ENCODE measurements at regions not wholly inside any gene's neighbourhood (a gene's known extent, or its start where the extent isn't known, plus 50 kb on each side); places are given as distances from the start of the nearest gene placed in this dataset.

DNA sequence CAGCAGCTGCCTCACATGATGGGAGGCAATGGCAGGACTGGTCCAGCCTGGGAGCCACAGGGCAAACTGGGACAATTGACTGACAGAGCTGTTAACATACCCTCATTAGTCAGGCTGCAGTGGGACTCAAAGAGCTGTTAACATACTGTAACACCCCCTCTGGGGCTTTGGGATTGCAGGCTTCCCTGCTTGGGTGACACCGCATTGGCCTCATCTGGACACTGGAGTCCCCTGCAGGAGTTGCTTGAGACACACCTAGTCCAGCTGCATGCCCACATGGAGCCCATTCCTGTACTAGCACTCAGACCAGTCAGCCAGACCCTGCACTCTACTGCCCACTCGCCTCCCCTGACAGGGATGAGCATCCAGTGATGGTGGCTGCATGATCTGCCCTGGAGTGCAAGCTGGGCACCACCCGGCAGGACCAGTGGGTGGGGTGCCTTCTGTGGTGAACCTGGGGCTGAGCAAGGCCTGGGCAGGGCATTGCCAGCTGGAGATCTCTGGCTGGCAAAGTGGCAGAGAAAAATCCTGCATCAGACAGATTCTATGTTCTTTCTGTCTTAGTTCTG, 138.8 kb downstream of the DTHD1 start:
- TF ChIP-seq, protein P1, sequence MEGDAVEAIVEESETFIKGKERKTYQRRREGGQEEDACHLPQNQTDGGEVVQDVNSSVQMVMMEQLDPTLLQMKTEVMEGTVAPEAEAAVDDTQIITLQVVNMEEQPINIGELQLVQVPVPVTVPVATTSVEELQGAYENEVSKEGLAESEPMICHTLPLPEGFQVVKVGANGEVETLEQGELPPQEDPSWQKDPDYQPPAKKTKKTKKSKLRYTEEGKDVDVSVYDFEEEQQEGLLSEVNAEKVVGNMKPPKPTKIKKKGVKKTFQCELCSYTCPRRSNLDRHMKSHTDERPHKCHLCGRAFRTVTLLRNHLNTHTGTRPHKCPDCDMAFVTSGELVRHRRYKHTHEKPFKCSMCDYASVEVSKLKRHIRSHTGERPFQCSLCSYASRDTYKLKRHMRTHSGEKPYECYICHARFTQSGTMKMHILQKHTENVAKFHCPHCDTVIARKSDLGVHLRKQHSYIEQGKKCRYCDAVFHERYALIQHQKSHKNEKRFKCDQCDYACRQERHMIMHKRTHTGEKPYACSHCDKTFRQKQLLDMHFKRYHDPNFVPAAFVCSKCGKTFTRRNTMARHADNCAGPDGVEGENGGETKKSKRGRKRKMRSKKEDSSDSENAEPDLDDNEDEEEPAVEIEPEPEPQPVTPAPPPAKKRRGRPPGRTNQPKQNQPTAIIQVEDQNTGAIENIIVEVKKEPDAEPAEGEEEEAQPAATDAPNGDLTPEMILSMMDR (IDR thresholded peaks at IDR 0.05), result no peak
- no peak for TF ChIP-seq EP300 (IDR thresholded peaks at IDR 0.05)

Data from stomach (tissue), 4 donors.